Choroid plexus epithelial cell (primary cell): ENCODE measurements at regions not wholly inside any gene's neighbourhood (a gene's known extent, or its start where the extent isn't known, plus 50 kb on each side); places are given as distances from the start of the nearest gene placed in this dataset.

Source experiments
- DNase-seq: peaks from one replicate; pipeline ENCODE4 v3.0.0-alpha.2; 2010; ENCODE audit warnings: low read depth
- H3K4me3 ChIP-seq: 2 replicates; pipeline ENCODE4 v1.5.1; 2011; ENCODE audit warnings: low read depth, mild to moderate bottlenecking, control low read depth, low read length, moderate library complexity
- TF ChIP-seq, protein P1 (sequence below): conservative IDR thresholded peaks from 2 replicates; pipeline ENCODE4 v1.5.1; 2011; ENCODE audit warnings: low read depth, mild to moderate bottlenecking, control low read depth, inconsistent platforms, low read length, moderate library complexity

GRCh38 chrX:63470506-63470905, 119.4 kb upstream of the SPIN4 start:
- TF ChIP-seq, protein P1, sequence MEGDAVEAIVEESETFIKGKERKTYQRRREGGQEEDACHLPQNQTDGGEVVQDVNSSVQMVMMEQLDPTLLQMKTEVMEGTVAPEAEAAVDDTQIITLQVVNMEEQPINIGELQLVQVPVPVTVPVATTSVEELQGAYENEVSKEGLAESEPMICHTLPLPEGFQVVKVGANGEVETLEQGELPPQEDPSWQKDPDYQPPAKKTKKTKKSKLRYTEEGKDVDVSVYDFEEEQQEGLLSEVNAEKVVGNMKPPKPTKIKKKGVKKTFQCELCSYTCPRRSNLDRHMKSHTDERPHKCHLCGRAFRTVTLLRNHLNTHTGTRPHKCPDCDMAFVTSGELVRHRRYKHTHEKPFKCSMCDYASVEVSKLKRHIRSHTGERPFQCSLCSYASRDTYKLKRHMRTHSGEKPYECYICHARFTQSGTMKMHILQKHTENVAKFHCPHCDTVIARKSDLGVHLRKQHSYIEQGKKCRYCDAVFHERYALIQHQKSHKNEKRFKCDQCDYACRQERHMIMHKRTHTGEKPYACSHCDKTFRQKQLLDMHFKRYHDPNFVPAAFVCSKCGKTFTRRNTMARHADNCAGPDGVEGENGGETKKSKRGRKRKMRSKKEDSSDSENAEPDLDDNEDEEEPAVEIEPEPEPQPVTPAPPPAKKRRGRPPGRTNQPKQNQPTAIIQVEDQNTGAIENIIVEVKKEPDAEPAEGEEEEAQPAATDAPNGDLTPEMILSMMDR: no peak
- H3K4me3 ChIP-seq: no peak overlapping the region
- no peak for DNase-seq

GRCh38 chrX:63466690-63467089, 115.6 kb upstream of the SPIN4 start:
- TF ChIP-seq, protein P1: no peak
- peak; percentile 4 for DNase-seq
- H3K4me3 ChIP-seq: no peak overlapping the region

DNA sequence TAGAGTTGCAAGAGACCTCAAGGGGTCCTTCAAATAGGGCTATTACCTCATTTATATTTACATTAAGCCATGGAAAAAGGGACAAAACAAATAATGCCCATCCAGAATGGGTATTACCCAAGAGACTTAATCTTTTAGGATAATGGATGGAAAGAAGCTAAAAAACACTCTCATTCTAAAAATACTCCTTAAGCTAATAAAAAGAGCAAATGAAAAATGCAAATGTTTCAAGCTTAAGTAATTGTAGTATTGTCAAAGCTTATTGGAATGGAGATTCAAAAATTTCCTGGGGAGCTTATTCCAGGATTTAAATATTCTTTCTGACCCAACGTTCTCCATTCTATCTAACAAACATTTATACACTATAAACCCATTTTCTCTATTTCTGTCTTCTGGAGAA, 107.8 kb upstream of the SPIN4 start:
- TF ChIP-seq, protein P1: no peak
- H3K4me3 ChIP-seq: no peak overlapping the region
- no peak for DNase-seq

DNA sequence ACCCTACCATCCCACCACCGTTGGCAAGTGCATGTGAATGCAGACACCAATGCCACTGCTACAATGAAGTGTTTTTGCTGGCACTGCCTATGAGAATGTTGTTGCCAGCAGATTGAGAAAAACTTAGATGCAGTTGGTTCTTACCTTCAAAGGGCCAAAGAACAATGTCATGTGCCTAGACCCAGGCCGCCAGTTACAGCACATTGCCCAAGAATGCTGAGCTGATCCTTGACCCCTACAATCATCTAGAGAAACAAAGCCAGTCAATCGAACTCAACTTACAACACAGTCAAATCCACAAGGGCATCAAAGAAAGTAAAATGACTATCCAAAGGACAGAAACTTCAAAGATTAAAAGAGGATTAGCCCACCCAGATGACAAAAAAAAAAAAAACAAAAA, 102.4 kb upstream of the SPIN4 start:
- TF ChIP-seq, protein P1: no peak
- DNase-seq: no peak
- no peak overlapping the region for H3K4me3 ChIP-seq

DNA sequence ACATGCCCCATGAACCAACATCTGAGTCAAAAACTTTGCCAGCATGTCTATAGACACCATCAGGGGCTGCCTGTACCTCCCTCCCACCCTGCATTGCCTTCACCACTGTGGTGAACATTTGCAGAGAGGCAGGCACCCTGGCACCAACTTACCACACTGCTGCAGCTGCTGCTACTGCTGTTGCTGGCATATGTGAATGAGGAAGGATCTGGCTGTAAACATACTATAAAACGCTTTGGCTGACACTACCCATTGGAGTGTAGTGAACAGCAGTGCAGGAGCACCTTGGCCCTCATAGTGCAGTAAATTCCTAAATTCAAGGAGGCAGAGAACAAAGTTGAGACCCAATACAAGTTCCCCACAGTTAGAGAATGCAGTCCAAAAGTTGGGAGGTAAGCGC, 90.6 kb upstream of the SPIN4 start:
- TF ChIP-seq, protein P1: no peak
- DNase-seq: no peak
- no peak overlapping the region for H3K4me3 ChIP-seq

- H3K4me3 ChIP-seq: no peak overlapping the region
- no peak for DNase-seq
- TF ChIP-seq, protein P1: no peak
These were observed 88.4 kb upstream of the SPIN4 start for GRCh38 chrX:63439580-63439979.

DNA sequence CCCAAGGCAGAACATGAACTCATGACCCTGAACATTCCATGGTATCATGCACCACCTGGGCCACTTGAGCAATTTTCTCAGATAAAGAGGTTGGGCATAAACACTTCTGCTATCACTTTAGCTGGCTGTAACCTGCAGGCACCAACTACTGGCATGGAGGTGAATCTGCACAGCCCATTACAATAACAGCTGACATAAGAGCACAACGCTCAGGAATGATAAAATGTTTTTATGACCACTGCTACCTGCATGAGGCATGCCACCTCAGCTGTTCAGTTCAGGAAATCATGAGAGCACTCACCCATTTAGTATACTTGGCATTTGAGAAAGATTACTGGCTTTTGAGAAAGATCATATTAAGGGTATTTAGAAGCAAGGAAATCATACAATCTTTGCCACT, 85.7 kb upstream of the SPIN4 start:
- TF ChIP-seq, protein P1: no peak
- no peak for DNase-seq
- no peak overlapping the region for H3K4me3 ChIP-seq
